Kidney epithelial cell (primary cell): ENCODE measurements at regions not wholly inside any gene's neighbourhood (a gene's known extent, or its start where the extent isn't known, plus 50 kb on each side); places are given as distances from the start of the nearest gene placed in this dataset.

Source experiments
- DNase-seq: peaks from one replicate; pipeline ENCODE4 v3.0.0-alpha.2; 2010; ENCODE audit warnings: low read depth
- H3K27me3 ChIP-seq: 2 replicates; pipeline ENCODE4 v1.6.0; 2011; ENCODE audit warnings: low read length; ENCODE audit not compliant: control insufficient read depth, insufficient read depth
- H3K36me3 ChIP-seq: 2 replicates; pipeline ENCODE4 v1.5.1; 2011; ENCODE audit warnings: low read length; ENCODE audit not compliant: control insufficient read depth, insufficient read depth
- H3K4me3 ChIP-seq: 2 replicates; pipeline ENCODE4 v1.5.1; 2011; ENCODE audit warnings: low read depth, mild to moderate bottlenecking, control low read depth, low read length
- CTCF ChIP-seq: IDR thresholded peaks from 2 replicates; pipeline ENCODE4 v1.5.1; 2011; ENCODE audit warnings: mild to moderate bottlenecking, moderate library complexity, low read length, control low read depth, inconsistent platforms; ENCODE audit not compliant: insufficient read depth, poor library complexity, severe bottlenecking

DNA sequence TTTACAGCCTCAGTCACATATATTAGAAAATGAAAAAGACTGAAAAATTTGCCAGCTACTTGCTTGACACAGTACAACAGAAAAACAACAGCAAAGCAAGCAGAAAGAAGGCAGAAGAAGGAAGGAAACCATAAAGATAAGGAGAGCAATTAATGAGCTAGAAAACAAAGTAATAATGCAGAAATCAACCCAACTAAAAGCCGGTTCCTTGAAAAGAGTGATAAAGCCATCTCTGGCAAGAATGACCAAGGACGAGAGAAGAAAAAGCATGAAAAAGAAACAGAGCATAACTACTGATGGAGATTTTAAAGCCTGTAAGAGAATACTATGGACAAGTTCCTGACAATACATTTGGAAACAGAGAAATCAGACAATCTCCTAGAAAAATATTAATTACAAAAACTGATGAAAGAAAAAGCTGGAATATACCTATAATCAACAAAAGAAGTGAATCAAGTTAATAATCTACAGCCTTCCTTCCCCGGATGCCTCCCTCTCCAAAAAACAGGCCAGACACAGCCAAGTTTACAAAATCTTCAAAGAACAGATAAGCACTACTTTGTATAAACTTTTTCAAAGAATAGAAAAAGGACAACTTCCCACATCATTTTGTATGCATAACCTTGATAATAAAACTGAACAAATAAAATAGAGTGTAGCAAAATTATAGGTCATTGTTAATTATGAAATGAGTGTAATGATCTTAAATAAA, 204.0 kb downstream of the BAMBI start:
- Histone ChIP-seq H3K27me3 (no peaks in the 10 kb centered on the region), H3K36me3 (no peaks in the 10 kb centered on the region), H3K4me3 (no peak overlapping the region)
- no peak for DNase-seq
- TF ChIP-seq CTCF: no peak

- Histone ChIP-seq H3K36me3 (no peaks in the 10 kb centered on the region), H3K4me3 (no peak overlapping the region), H3K27me3 (no peaks in the 10 kb centered on the region)
- no peak for TF ChIP-seq CTCF
- DNase-seq: no peak
Measured at GRCh38 chr10:28883741-28884423, 206.6 kb downstream of the BAMBI start.

- Histone ChIP-seq H3K4me3 (no peak overlapping the region), H3K36me3 (no peaks in the 10 kb centered on the region), H3K27me3 (no peaks in the 10 kb centered on the region)
- no peak for TF ChIP-seq CTCF
- no peak for DNase-seq
Measured at GRCh38 chr10:28890121-28890950, 213.0 kb downstream of the BAMBI start.

DNA sequence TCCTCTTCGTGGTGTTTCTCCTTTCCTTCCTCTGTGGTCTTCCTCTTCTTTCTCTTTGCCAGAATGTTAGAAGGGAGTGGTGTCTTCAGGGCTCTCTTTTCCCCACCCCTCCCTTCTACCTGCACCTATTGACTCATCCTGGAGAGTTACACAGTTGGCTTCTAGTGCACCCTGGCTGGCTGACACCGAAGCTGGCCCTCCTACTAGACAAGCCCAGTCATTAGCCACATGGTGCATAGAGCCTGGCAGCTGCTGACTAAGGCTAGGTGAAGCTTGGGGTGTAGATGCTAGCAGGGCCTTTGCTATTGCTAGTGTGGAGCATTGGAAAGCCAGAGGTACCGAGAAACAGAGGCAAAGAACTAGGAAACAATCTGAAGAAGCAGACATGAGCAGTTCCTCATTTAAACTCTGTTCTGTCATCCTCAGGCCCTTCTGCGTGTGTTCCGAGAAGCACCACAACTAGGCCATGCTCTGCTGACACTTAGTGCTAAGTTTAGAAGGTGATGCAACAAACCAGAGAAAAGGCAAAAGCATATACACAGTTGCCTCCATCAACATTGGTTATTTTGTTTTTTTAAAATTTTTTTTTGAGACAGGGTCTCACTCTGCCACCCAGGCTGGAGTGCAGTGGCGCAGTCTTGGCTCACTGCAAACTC, 213.9 kb downstream of the BAMBI start:
- TF ChIP-seq CTCF: no peak
- Histone ChIP-seq H3K4me3 (no peak overlapping the region), H3K36me3 (no peaks in the 10 kb centered on the region), H3K27me3 (no peaks in the 10 kb centered on the region)
- no peak for DNase-seq

DNA sequence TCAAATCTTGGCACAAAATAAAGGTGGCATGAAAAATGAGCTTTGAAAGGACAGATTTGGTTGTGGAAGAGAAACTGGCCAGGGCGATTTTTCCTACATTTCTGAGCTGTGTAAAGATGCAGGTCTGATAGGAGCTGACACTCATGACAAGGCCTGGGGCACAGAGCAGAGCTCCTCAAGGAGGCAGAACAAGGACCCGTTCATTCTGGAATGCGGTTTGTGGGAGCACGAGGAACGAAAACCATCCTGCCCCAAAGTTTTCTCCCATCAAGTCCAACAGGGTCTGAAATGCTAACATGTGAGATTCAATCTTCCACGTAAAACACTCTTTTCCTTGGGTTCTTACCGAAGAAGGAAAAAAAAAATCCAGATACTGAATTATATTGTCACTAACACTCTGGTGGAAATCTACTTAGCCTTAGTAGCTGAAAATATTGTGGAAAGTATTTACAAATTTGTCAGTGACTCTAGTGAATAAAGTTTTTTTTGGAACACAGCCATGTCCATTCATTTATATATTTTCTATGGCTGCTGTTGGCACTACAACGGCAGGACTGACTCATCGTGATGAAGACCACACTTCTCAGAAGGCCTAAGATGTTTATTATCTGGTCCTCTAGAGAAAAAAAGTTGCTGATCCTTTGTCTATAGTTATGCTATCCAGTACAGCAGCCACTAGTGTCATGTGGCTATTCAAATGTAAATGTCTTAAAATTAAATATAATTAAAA, 215.7 kb downstream of the BAMBI start:
- no peaks in the 10 kb centered on the region for H3K27me3 ChIP-seq
- DNase-seq: no peak
- TF ChIP-seq CTCF: no peak
- no peaks in the 10 kb centered on the region for H3K36me3 ChIP-seq
- H3K4me3 ChIP-seq: no peak overlapping the region
